OCI-LY1 (cell line): ENCODE measurements at regions not wholly inside any gene's neighbourhood (a gene's known extent, or its start where the extent isn't known, plus 50 kb on each side); places are given as distances from the start of the nearest gene placed in this dataset.

Experiments
- CTCF ChIP-seq: fragments of 200-600 bp; sonication (generic), shearing (Covaris generic); IDR thresholded peaks from 2 replicates; pipeline ENCODE4 v1.5.1; 2017; ENCODE audit warnings: mild to moderate bottlenecking, antibody characterized with exemption, low read length, moderate library complexity, mixed read lengths
- EZH2 ChIP-seq: fragments of 200-600 bp; sonication (generic), shearing (Covaris generic); IDR thresholded peaks from 2 replicates; pipeline ENCODE4 v1.8.0; 2017; ENCODE audit warnings: borderline replicate concordance, mixed run types, mild to moderate bottlenecking, antibody characterized with exemption, low read length, moderate library complexity, mixed read lengths

DNA sequence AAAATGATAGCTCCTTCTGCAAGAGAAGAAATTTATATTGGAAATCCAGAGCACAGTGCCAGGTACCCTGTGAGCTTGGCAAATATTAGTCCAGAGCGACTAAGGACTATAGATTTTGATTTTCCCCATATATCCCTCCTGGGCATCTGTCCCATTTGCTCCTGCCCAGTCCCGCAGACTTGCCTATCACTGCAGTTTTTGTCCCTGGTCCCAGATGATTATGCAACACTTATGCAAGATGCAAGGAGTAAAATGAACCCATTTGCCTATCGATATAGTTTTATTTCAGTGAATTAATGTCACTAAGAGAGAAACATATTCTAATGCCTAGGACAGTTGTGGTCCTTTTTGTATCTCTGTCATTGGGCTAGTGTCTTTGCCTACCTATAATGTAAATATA is 215.9 kb upstream of the BMP4 start:
- TF ChIP-seq CTCF (no peak), EZH2 (no peak)
